CD4-positive, alpha-beta T cell treated with Interleukin-6 for 4 hours (primary cell): ENCODE measurements at regions not wholly inside any gene's neighbourhood (a gene's known extent, or its start where the extent isn't known, plus 50 kb on each side); places are given as distances from the start of the nearest gene placed in this dataset.
"Not testable (repeated sequence)": the region's sequence is repeated elsewhere in the genome, so short reads cannot be mapped to it uniquely, and the experiment has no call there.

Source experiments
- DNase-seq: peaks from one replicate; pipeline ENCODE4 v3.0.0-alpha.2; 2020; ENCODE audit warnings: mixed read lengths

DNA sequence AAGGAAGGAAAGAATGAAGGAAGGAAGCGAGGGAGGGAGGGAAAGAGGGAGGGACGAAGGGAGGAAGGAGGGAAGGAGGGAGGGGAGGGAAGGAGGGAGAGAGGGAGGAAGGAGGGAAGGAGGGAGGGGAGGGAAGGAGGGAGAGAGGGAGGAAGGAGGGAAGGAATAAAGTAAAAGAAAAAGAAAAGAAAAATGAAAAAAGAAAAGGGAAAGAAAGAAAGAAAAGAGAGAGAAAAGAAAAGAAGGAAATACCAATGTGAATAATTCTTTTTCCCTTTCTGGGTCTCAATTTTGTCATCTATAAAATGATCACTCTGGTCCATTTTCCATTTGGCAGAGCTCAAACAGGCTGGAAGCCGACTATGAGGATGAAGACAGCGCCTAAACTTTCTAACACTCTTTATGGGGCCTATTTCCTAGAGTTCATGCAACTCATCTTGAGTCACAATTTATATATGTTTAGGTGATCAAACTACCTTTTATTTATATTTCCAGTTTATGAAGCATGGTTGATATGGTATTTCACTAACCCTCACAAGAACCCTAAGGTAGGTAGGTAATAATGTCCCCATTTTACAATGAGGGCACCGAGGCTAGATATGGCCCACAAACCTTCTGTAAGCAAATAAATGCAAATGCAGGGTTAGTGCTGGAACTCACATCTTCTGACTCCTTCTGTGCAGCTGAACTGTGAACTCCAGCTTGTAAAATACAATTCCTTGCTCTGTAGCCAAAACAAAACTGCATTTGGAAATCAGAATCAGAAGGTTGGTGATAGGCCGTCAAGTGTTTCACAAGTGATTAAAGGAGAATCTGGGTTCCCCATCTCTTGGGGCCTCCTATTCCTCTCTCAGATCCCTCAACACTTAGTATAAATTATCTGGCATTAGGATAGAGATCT, 434.3 kb downstream of the ETS1 start:
- no peak for DNase-seq

GRCh38 chr11:128151780-128152179, 435.6 kb downstream of the ETS1 start:
- no peak for DNase-seq

DNA sequence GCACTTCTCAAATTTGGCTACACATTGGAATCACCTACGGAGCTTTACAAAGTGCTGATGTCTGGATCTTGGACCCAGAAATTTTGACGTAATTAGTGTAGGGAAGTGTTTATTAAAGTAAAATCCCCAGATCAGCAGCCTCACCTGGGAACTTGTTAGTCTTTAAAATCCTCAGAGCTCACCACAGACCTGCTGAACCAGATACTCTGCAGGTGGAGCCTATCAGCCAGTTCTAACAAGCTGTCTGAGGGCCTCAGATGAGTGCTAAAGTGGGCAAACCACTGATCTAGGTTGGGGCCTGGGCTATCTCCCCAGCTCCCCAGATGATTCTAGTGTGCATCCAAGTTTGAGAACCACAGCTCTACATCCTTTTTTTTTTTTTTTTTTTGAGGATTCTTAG, 436.0 kb downstream of the ETS1 start:
- DNase-seq: no peak

- DNase-seq: no peak
Observed at GRCh38 chr11:128148208-128148607, 439.1 kb downstream of the ETS1 start.

DNA sequence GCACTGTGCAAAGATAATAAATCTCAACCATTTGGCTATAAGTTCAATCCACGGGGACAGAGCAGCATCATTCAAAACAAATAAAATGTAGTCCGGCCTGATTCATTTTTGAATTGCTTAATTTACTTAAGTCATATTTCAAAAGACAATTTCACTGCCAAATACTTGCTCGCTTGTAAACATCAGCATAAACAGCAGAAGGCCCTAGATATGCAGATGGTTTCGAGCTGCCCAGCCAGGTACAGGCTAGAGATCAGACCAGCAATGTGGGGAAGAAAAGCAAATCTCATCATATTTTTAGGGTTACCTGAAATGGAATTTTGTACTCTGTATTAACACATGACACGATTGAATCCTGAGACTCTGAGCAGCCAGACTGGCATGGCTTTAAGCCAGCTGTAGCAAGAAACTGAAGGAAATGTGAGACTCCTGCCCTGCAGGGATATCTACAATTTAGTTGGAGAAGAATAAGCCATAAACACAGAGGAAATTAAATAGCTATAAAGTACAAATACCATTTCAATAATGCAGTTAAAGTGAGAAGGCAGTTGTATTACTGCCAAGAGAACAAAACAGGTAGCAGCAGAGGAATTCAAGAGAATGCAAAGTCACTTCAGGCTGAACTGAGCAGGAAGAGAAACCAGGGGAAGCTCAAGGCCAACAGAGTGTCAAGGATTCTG, 440.3 kb downstream of the ETS1 start:
- no peak for DNase-seq

- DNase-seq: not testable (repeated sequence)
Observed at GRCh38 chr11:128140293-128140692, 447.1 kb downstream of the ETS1 start.

GRCh38 chr11:128135451-128135850, 451.9 kb downstream of the ETS1 start:
- DNase-seq: no peak

GRCh38 chr11:128133501-128133900, 453.9 kb downstream of the ETS1 start:
- DNase-seq: no peak

DNA sequence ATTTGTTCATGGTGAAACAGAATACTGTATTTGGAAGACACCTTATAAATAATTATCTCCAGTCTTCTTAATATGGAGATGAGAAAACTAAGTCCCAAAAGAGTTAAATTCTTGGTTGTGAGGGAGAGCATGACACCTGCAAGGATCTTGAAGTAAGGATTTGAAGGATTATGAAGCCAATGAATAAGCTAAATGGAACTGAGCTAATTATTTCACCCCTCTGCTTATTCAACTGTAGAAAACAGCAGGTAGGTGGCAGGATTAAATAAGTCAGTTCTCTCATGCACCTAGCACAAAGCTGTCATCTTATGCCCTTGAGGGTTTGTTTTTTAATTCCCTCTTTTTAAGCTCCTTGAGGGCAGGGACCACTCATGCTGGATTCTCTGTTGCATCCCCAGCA, 457.3 kb downstream of the ETS1 start:
- no peak for DNase-seq

GRCh38 chr11:128125723-128126122, 461.6 kb downstream of the ETS1 start:
- DNase-seq: no peak

GRCh38 chr11:128116885-128117284, 470.5 kb downstream of the ETS1 start:
- no peak for DNase-seq

- no peak for DNase-seq
Observed at GRCh38 chr11:128116447-128116846, 470.9 kb downstream of the ETS1 start.

GRCh38 chr11:128105950-128106349, 481.4 kb downstream of the ETS1 start:
- DNase-seq: no peak

GRCh38 chr11:128105511-128105910, 481.8 kb downstream of the ETS1 start:
- DNase-seq: no peak

DNA sequence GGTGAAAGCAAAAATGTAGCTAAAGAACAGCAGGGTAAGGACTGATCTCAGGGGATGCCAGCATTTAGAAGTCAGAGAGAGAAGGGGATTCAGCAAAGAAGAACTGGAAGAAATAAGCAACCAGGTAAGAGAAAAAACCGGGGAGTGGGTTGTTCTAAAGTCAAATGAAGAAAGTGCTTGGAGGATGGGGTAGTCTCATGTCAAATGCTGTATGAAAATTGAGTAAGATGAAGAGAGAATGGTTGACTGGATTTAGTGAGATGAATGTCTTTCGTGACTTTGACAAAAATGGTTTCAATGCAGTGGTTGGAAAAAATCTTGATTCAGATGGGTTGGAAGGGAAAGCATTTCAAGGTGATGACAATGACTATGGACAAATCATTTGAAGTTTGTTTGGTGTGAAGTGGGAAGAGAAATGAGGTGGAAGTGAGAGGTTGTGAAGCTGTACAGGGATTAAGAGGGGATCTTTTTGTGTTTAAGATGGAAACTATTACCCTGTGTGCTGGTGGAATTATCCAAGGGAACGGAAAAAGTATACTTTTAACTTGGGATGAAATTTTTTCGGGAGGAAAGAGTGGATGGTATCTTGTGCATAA, 484.0 kb downstream of the ETS1 start:
- no peak for DNase-seq

GRCh38 chr11:128098781-128099180, 488.6 kb downstream of the ETS1 start:
- no peak for DNase-seq

DNA sequence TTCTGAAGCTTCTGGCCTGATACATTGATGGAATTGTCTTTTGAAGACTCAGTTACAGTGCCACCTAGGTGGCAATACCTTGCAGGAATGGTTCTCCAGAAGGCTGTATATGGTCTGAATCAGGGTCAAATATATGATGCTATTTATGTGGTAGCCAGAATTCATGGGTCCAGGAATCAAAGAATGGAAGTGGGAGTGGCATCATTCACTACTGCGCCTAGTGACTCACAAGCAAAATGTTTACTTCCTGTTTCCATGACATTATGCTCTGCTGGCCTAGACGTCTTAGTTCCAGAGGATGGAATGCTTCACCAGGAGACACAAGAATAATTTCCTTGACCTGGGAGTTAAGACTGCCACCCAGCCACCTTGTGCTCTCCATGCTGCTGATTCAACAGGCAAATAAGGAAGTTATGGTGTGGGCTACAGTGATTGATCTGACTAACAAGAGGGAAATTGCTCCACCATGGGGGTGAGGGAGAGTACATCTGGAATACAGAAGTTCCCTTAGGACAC, 491.8 kb downstream of the ETS1 start:
- DNase-seq: no peak

DNA sequence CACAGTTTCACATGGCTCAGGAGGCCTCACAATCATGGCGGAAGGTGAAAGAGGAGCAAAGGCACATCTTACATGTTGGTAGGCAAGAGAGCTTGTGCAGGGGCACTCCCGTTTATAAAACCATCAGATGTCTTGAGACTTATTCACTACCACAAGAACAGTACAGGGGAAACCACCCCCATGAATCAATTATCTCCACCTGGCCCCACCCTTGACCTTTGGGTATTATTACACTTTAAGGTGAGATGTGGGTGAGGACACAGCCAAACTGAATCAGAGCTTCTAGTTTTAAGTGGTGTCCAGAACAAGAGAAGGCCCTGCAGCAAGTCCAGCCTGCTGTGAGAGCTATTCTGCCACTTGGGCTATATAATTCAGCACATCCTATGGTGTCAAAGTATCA, 493.7 kb downstream of the ETS1 start:
- no peak for DNase-seq

GRCh38 chr11:128089962-128090361, 497.4 kb downstream of the ETS1 start:
- DNase-seq: no peak

GRCh38 chr11:128086794-128087193, 500.6 kb downstream of the ETS1 start:
- peak; percentile 28 for DNase-seq

- DNase-seq: no peak
Observed at GRCh38 chr11:128085276-128085675, 502.1 kb downstream of the ETS1 start.

DNA sequence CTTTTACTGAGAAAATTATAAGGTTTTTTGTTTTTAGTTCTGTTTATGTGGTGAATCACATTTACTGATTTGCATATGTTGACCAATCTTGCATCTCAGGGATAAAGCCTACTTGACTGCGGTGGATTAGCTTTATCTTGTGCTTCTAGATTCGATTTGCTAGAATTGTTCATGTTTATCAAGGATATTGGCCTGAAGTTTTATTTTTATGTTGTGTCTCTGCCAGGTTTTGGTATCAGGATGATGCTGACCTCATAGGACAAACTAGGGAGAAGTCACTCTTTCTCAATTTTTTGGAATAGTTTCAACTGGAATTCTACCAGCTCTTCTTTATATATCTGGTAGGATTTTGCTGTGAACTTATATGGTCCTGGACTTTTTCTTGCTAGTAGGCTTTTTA, 504.8 kb downstream of the ETS1 start:
- no peak for DNase-seq

GRCh38 chr11:128069665-128070064, 517.7 kb downstream of the ETS1 start:
- DNase-seq: no peak

DNA sequence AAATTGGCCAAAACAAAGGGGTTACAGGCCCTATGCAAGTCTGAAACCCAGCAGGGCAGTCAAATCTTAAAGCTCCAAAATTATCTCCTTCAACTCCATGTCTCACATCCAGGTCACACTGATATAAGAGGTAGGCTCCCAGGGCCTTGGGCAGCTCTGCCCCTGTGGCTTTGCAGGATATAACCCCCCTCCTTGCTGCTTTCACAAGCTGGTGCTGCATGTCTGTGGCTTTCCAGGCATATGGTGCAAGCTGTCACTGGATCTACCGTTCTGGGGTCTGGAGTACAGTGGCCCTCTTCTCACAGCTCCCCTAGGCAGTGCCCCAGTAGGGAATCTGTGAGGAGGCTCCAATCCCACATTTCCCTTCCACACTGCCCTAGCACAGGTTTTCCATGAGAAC, 519.6 kb downstream of the ETS1 start:
- DNase-seq: no peak
